ENCODE measurements at regions not wholly inside any gene's neighbourhood (a gene's known extent, or its start where the extent isn't known, plus 50 kb on each side); places are given as distances from the start of the nearest gene placed in this dataset.

DNA sequence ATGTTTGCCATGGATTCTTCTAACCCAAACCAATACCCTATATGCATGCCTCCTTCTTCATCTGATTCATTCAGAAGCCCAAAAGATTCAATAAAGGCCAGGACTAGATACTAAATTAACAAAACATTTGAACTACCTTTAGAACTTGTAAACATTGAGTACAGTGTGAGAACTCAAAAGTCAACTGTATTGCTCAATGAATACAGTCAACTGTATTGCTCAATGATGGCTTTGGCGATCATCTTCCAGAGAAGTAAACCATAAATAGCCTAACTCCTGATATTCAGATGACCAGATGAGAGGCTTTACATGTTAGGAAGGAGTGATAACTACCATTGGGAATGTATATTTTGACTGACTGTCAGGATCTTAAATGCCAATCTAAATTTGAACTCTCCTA, 206.5 kb upstream of the ITGA4 start:
- no peaks in the 10 kb centered on the region for H3K36me3 Mint-ChIP-seq

GRCh38 chr2:181252262-181253148, 204.7 kb upstream of the ITGA4 start:
- TF ChIP-seq, protein P1, sequence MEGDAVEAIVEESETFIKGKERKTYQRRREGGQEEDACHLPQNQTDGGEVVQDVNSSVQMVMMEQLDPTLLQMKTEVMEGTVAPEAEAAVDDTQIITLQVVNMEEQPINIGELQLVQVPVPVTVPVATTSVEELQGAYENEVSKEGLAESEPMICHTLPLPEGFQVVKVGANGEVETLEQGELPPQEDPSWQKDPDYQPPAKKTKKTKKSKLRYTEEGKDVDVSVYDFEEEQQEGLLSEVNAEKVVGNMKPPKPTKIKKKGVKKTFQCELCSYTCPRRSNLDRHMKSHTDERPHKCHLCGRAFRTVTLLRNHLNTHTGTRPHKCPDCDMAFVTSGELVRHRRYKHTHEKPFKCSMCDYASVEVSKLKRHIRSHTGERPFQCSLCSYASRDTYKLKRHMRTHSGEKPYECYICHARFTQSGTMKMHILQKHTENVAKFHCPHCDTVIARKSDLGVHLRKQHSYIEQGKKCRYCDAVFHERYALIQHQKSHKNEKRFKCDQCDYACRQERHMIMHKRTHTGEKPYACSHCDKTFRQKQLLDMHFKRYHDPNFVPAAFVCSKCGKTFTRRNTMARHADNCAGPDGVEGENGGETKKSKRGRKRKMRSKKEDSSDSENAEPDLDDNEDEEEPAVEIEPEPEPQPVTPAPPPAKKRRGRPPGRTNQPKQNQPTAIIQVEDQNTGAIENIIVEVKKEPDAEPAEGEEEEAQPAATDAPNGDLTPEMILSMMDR (IDR thresholded peaks at IDR 0.05), result no peak
- peak overlapping the region; percentile 11 for H3K4me3 Mint-ChIP-seq

More for the DNA sequence above, 206.5 kb upstream of the ITGA4 start:
- peak overlapping the region in 1 of 2 donors; percentile 72 for H3K27ac Mint-ChIP-seq
- TF ChIP-seq, protein P1 (IDR thresholded peaks at IDR 0.05), result no peak
- peaks cover 38 to 40% of the 10 kb centered on the region in 2 donors for H3K4me1 Mint-ChIP-seq
- no peaks in the 10 kb centered on the region for H3K36me3 ChIP-seq (ENCODE audit: control insufficient read depth, insufficient read depth, low read length)
- no peak overlapping the region for H3K4me3 Mint-ChIP-seq
- H3K9me3 ChIP-seq (ENCODE audit: control insufficient read depth, insufficient read depth, low read length), result no peaks in the 10 kb centered on the region
- no peaks in the 10 kb centered on the region for H3K9me3 Mint-ChIP-seq
- H3K4me3 ChIP-seq (ENCODE audit: low read length), result no peak overlapping the region
- ATAC-seq, result no peak
- 100% methylated on average over 1 of the region's 1 CpG for WGBS (ENCODE audit: insufficient coverage)
- no peak overlapping the region for H3K27ac ChIP-seq (ENCODE audit: low read length)
- intact Hi-C loops (cut with micrococcal nuclease), result no loop called here
- H3K4me1 ChIP-seq (ENCODE audit: control insufficient read depth, insufficient read depth, low read length), result peaks cover 19% of the 10 kb centered on the region
- H3K27me3 Mint-ChIP-seq (ENCODE audit: low read depth in 2 of 2), result no peaks in the 10 kb centered on the region
- DNase-seq, result no peak
- H3K27me3 ChIP-seq (ENCODE audit: control insufficient read depth, insufficient read depth, low read length), result peaks cover 2% of the 10 kb centered on the region

DNA sequence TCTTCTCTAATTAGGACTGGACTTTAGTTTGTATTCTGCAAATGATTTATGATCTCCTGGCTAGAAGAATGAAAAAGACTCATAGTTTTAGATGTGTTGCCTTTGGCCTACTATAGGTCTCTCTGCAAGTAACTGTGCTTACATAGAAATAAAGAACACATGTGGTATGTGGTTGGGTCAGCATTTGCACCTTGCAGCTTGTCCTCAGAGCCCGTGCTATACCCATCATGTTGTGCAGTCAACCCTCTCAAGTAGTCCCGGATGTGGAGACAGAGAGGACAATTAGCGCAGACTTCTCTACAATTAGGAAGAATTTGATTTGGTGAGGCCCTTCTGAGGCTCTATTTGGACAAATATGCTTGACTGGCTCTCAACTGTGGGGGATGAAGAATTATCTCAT, 203.7 kb upstream of the ITGA4 start:
- Histone ChIP-seq H3K4me3 (ENCODE audit: low read length) (no peak overlapping the region), H3K9me3 (ENCODE audit: control insufficient read depth, insufficient read depth, low read length) (no peaks in the 10 kb centered on the region), H3K4me1 (ENCODE audit: control insufficient read depth, insufficient read depth, low read length) (peaks cover 19% of the 10 kb centered on the region), H3K27me3 (ENCODE audit: control insufficient read depth, insufficient read depth, low read length) (no peaks in the 10 kb centered on the region), H3K36me3 (ENCODE audit: control insufficient read depth, insufficient read depth, low read length) (no peaks in the 10 kb centered on the region), H3K27ac (ENCODE audit: low read length) (peak overlapping the region; percentile 79)
- Mint-ChIP-seq H3K36me3 (no peaks in the 10 kb centered on the region), H3K4me3 (peak overlapping the region; percentile 70), H3K4me1 (peaks cover 30 to 40% of the 10 kb centered on the region in 2 donors), H3K27ac (peak overlapping the region; percentile 69 to 85), H3K27me3 (ENCODE audit: low read depth in 2 of 2) (no peaks in the 10 kb centered on the region), H3K9me3 (no peaks in the 10 kb centered on the region)
- peak; percentile 13 to 25 for DNase-seq
- intact Hi-C loops (cut with micrococcal nuclease), result no loop called here
- TF ChIP-seq, protein P1 (IDR thresholded peaks at IDR 0.05), result no peak
- ATAC-seq, result peak; percentile 83 to 94 (median 90)
- WGBS (ENCODE audit: insufficient coverage), result 47% methylated on average over 3 of the region's 3 CpGs

More at GRCh38 chr2:181252262-181253148, 204.7 kb upstream of the ITGA4 start:
- H3K27ac Mint-ChIP-seq, result peak overlapping the region; percentile 69 to 85
- WGBS (ENCODE audit: insufficient coverage), result 49% methylated on average over 5 of the region's 5 CpGs
- H3K4me1 Mint-ChIP-seq, result peaks cover 34 to 40% of the 10 kb centered on the region in 2 donors
- H3K36me3 ChIP-seq (ENCODE audit: control insufficient read depth, insufficient read depth, low read length), result no peaks in the 10 kb centered on the region
- ATAC-seq, result peak in 2 of 3 donors; percentile 26 to 34
- no peaks in the 10 kb centered on the region for H3K9me3 ChIP-seq (ENCODE audit: control insufficient read depth, insufficient read depth, low read length)
- no peaks in the 10 kb centered on the region for H3K9me3 Mint-ChIP-seq
- intact Hi-C loops (cut with micrococcal nuclease), result no loop called here
- no peaks in the 10 kb centered on the region for H3K27me3 Mint-ChIP-seq (ENCODE audit: low read depth in 2 of 2)
- peaks cover 19% of the 10 kb centered on the region for H3K4me1 ChIP-seq (ENCODE audit: control insufficient read depth, insufficient read depth, low read length)
- H3K27me3 ChIP-seq (ENCODE audit: control insufficient read depth, insufficient read depth, low read length), result peaks cover 2% of the 10 kb centered on the region
- DNase-seq, result no peak
- H3K27ac ChIP-seq (ENCODE audit: low read length), result peak overlapping the region; percentile 79
- H3K36me3 Mint-ChIP-seq, result no peaks in the 10 kb centered on the region
- H3K4me3 ChIP-seq (ENCODE audit: low read length), result no peak overlapping the region

All from natural killer cell (primary cell).